GM19395 (cell line): ENCODE measurements at regions not wholly inside any gene's neighbourhood (a gene's known extent, or its start where the extent isn't known, plus 50 kb on each side); places are given as distances from the start of the nearest gene placed in this dataset.
"Not testable (repeated sequence)": the region's sequence is repeated elsewhere in the genome, so short reads cannot be mapped to it uniquely, and the experiment has no call there.

Experiments
- ATAC-seq: cut with Tn5 transposase; IDR thresholded peaks from one replicate; pipeline ENCODE4 v1.9.1; 2021; ENCODE audit warnings: mild to moderate bottlenecking, moderate library complexity; ENCODE audit not compliant: unreplicated experiment

DNA sequence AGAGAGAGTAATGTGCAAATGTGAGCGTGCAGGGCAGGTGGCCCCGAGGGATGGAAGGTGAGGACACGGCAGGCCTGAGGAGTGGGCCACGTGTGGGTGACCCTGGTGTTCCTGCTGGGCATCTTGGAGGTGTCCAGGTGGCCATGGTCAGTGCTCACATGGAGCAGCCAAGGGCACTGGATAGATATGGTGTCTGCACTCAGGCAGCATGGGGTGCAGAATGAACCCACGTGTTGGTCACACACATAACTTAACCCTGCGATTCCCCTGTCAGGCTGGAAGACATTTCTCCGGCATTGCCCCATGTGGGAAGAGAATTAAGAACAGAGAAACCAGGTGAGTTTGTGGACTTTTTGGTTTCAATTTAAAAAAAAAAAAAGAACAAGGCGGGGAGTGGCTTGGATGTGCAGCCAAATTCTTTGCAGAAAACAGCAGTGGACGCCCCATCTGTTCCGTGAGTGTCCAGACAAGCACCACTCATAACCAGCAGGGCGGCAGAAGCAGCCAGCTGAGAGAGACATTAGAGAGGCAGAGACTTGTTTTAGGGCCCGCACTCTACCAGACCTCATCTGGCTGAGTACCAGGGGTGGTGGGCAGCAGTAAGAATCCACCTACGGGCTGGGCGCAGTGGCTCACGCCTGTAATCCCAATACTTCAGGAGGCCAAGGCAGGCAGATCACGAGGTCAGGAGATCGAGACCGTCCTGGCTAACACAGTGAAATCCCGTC, 249.8 kb downstream of the ACKR3 start:
- no peak for ATAC-seq

- ATAC-seq, result no peak
Measured at GRCh38 chr2:236820763-236821344, 251.2 kb downstream of the ACKR3 start.

DNA sequence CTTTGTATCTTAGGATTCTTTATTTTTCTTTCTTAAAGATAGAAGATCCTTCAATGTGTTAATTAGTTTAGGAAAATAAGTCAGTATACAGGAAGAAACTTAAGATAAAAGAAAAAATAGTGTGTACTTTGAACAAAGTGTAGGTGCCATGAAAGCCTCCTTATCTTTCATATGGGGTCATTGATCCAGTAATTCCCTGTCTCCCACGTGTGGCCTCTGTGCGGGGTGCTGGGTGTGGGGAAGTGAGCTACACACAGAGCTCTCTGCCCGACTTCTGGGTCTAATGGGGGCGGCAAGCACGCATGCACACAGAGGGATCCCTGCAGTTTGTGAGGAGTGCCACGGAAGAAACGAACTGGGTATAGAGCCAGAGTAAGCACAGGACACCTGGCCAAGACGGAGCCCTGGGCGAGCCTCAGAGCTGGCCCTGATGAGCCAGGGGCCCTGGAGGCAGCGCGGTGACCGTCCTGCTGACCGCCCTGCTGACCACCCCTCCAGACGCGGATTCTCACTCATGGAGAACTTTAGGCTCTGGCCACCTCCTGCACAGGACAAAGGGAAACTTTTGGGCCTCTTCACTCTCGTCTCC, 253.5 kb downstream of the ACKR3 start:
- ATAC-seq, result no peak

- no peak for ATAC-seq
Measured at GRCh38 chr2:236823963-236824362, 254.3 kb downstream of the ACKR3 start.

GRCh38 chr2:236824836-236825235, 255.2 kb downstream of the ACKR3 start:
- ATAC-seq, result no peak

GRCh38 chr2:236825989-236826510, 256.4 kb downstream of the ACKR3 start:
- ATAC-seq, result no peak

GRCh38 chr2:236826606-236827156, 257.1 kb downstream of the ACKR3 start:
- ATAC-seq, result no peak

GRCh38 chr2:236827997-236828396, 257.7 kb upstream of the COPS8 start:
- no peak for ATAC-seq

GRCh38 chr2:236828820-236829219, 256.9 kb upstream of the COPS8 start:
- no peak for ATAC-seq

DNA sequence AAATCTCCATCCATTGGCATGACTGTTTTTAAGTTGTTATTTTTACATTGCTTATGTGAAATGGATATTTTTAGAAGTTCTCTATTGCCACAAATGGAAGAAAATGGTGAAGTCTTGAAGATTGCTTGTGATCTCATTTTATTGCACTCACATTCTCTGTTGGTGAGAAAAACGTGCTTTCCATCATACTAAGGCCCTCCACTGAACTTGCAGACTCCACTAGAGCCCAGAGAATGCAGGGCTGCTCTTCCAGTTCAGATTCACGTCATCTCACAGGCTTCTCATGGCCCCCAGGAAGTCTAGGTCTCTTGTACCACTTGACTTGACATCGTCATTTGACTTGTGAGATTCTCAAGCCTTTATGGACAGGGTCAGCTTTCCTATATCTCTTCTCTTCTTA, 254.8 kb upstream of the COPS8 start:
- ATAC-seq, result no peak

- ATAC-seq, result no peak
Measured at GRCh38 chr2:236831698-236832097, 254.0 kb upstream of the COPS8 start.

- ATAC-seq, result no peak
Measured at GRCh38 chr2:236833501-236834073, 252.1 kb upstream of the COPS8 start.

DNA sequence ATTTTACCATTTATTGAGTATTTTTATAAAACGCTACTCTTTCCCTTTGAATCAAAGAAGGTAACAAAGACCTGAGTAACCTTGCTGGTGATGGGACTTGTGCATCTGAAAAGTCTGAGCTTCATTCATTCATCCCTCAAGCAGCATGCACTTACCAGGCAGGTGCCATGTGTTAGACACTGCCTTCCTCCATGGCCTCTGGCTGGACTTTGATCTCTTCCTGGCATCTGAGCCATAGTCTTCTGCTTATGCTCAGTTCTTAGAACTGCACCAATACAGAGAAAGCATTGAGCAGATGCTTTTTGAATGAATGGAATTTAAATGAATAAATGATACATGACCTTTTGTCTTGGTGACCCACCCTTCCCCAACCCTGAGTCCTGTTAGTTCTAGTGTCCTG, 251.4 kb upstream of the COPS8 start:
- no peak for ATAC-seq

GRCh38 chr2:236835307-236836024, 250.2 kb upstream of the COPS8 start:
- ATAC-seq, result no peak

DNA sequence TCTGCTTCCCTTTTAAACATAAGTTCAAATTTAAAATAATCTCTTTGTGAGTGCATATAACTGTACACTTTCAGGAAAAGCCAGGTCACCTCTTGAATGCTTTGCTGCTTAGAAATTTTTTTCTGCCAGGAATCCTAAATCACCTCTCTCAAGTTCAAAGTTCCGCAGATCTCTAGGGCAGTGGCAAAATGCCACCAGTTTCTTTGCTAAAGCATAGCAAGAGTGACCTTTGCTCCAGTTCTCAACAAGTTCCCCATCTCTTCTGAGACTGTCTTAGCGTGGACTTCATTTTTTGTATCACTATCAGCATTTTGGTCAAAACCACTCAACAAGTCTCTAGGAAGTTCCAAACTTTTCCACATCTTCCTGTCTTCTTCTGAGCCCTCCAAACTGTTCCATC, 249.7 kb upstream of the COPS8 start:
- ATAC-seq, result not testable (repeated sequence)

DNA sequence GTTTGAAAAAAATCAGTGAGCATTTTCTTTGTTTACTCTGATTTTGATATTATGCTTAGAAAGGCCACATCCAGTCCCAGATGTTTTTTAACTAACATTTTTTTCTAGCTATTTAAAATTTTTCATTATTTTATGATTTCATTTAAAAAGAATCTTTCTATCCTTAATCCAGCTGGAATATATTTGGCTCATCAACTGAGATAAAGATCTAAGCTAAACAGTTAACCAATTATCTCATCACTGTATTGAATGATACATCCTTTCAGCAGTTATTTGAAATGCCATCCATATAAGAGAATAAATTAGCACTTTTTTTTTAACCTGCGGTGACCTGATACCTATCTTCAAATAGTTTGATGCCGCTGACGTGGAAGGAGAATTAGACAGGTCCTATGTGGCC, 245.5 kb upstream of the COPS8 start:
- ATAC-seq, result no peak

GRCh38 chr2:236840857-236841256, 244.8 kb upstream of the COPS8 start:
- ATAC-seq, result no peak

DNA sequence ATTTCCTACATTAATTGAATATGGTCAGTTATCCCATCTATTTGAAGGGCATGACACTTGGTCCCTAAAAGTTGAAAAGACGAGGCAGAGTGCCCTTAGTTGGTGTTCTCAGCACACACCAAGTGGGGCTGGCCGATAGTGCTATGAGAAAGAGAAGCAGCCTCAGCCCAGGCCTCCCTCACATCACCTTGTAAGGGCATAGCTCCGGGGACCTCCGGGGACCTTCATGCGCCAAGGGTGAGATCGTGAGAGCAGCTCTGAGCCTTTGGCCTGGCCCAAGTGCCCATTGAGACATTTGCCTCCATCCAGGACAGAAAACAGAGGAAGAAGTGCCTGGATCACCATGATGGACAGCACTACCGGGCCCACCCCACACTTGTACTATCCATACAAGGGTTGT, 244.3 kb upstream of the COPS8 start:
- no peak for ATAC-seq

- no peak for ATAC-seq
Measured at GRCh38 chr2:236843161-236843968, 242.3 kb upstream of the COPS8 start.

DNA sequence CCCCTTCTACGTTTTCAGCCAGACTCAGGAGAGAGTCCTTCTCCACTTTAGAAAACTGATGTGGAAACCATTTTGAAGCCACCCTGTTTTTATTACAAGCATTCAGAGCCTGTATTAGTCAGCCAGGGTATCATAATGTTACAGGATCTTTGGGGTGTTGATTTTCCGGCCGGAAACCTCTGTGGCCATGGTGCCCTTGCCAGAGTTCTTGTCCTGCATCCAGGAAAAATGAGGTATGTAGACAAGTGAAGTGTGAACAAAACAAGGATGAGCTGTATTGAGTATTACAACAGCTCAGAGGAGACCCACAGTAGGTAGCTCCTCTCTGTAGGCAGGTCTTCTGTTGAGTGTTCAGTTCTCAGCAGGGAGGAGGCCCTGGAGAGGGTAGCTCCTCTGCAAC, 241.0 kb upstream of the COPS8 start:
- ATAC-seq, result no peak
